Adrenal gland (tissue), 9 donors: ENCODE measurements at regions not wholly inside any gene's neighbourhood (a gene's known extent, or its start where the extent isn't known, plus 50 kb on each side); places are given as distances from the start of the nearest gene placed in this dataset.

Experiments used
- DNase-seq, 7 donors: peaks; one replicate each; pipeline ENCODE4 v3.0.0-alpha.2; 2019 to 2020
- H3K27ac ChIP-seq, 5 donors: fragments of 200-600 bp; sonication (generic) in 4 of 5; 1 replicate in 3 of 5; 2 replicates in 2 of 5; pipeline versions ENCODE4 v1.5.1 to v1.8.0; 2016 to 2020; ENCODE audit warnings: mild to moderate bottlenecking in 1 of 5
- H3K27me3 ChIP-seq: fragments of 200-600 bp; 2 replicates; pipeline ENCODE4 v1.8.0; 2021
- H3K36me3 ChIP-seq, 2 donors: fragments of 200-600 bp; replicated peaks in 1 of 2; 1 replicate in 1 of 2; 2 replicates in 1 of 2; pipeline versions ENCODE4 v1.5.1 to v1.8.0; 2018 to 2022
- H3K4me1 ChIP-seq, 2 donors: fragments of 200-600 bp; replicated peaks in 1 of 2; 1 replicate in 1 of 2; 2 replicates in 1 of 2; pipeline versions ENCODE4 v1.5.1 to v1.8.0; 2018 to 2021
- H3K4me3 ChIP-seq, 4 donors: fragments of 200-600 bp; sonication (generic) in 3 of 4; one replicate each; pipeline ENCODE4 v1.5.1; 2016 to 2018
- H3K9me3 ChIP-seq, 3 donors: fragments of 200-600 bp; sonication (generic) in 1 of 3; replicated peaks in 1 of 3; 1 replicate in 2 of 3; 2 replicates in 1 of 3; pipeline versions ENCODE4 v1.5.1 to v1.8.0; 2016 to 2021
- POLR2A ChIP-seq, 2 donors: fragments of 450-650 bp; IDR thresholded peaks; one replicate each; pipeline ENCODE4 v1.6.1; 2017; ENCODE audit warnings: antibody characterized with exemption in 2 of 2, mild to moderate bottlenecking in 2 of 2, moderate library complexity in 1 of 2
- WGBS, 4 donors: extraction: QIAGEN DNeasy Blood & Tissue Kit in 2 of 4; methylation state at CpG; one replicate each; pipeline versions ENCODE4 v1.1.5 to v1.1.7; 2013 to 2017; 5-methylcytosine and 5-hydroxymethylcytosine counted together
- intact Hi-C, 2 donors: fragments of 100-400 bp; cut with DNase I; formaldehyde crosslinking; loops; one replicate each; pipeline versions ENCODE4 v1.14.1 to v1.15.0; 2022 to 2023
- TF ChIP-seq, protein P1 (sequence below), 6 experiments: fragments of 450-650 bp in 4 of 6; fragments of 200-600 bp in 2 of 6; sonication (generic) in 1 of 6; IDR thresholded peaks; 1 replicate in 5 of 6; 2 replicates in 1 of 6; pipeline versions ENCODE4 v1.5.1 to v1.8.0; 2016 to 2021; ENCODE audit warnings: antibody characterized with exemption in 6 of 6, mild to moderate bottlenecking in 2 of 6, moderate library complexity in 1 of 6
- donor health status: healthy with polysubstance abuse.
- donor health status: Bipolar disorder and iron deficiency.
- donor health status: DM: yes; HTN: yes; CAD: no.
- donor health status: DM: no; HTN: no; CAD: no.
- donor health status: DM: no; HTN: no; CAD: no.

DNA sequence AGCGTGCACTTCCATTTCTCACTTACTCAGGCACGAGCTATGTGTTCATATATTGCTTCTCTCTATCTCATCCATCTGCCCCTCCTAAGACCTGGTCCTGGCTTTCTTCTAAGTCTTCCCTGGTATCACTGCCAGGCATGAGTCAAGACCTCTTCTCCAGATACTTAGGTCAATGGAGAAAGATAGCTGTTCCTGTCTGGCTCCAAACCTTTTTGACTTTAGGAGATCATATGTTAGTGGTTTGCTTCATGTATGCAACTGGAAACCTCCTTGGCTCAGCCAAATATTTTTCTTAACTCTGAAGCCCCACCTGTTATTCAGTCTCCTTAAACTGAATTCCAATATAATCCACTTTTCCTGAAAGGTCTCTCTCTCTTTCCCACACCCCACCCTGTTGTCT, 211.6 kb upstream of the PTBP2 start:
- H3K27ac ChIP-seq: no peak overlapping the region
- intact Hi-C loops: no loop called here
- DNase-seq: no peak
- no peaks in the 10 kb centered on the region for H3K4me1 ChIP-seq
- H3K4me3 ChIP-seq: no peak overlapping the region
- no peaks in the 10 kb centered on the region for H3K27me3 ChIP-seq
- H3K9me3 ChIP-seq: no peaks in the 10 kb centered on the region
- no peaks in the 10 kb centered on the region for H3K36me3 ChIP-seq
- TF ChIP-seq, protein P1, sequence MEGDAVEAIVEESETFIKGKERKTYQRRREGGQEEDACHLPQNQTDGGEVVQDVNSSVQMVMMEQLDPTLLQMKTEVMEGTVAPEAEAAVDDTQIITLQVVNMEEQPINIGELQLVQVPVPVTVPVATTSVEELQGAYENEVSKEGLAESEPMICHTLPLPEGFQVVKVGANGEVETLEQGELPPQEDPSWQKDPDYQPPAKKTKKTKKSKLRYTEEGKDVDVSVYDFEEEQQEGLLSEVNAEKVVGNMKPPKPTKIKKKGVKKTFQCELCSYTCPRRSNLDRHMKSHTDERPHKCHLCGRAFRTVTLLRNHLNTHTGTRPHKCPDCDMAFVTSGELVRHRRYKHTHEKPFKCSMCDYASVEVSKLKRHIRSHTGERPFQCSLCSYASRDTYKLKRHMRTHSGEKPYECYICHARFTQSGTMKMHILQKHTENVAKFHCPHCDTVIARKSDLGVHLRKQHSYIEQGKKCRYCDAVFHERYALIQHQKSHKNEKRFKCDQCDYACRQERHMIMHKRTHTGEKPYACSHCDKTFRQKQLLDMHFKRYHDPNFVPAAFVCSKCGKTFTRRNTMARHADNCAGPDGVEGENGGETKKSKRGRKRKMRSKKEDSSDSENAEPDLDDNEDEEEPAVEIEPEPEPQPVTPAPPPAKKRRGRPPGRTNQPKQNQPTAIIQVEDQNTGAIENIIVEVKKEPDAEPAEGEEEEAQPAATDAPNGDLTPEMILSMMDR (IDR thresholded peaks at IDR 0.05): no peak
- TF ChIP-seq POLR2A (IDR thresholded peaks at IDR 0.05): no peak
- 86 to 91% (median 89%) methylated on average over 2 of the region's 2 CpGs for WGBS, 4 donors

DNA sequence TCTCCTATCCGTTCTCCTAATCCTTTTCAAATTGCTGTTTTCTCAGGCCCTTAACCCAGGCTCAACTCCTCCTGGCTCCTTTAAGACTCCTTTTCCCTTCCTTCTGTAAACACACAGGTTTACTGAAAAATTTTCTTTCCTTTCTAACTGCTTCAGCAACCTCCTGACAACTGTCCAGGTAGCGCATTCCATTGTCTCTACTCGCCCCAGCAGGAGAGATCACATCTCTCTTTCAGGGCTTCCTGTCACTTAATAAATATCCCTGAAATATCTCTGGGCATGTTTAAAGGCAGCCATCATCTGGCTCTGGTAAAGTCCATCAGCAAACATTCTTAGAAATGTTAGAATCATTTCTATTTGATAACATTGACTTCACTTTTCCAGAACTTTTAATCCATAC, 211.2 kb upstream of the PTBP2 start:
- H3K9me3 ChIP-seq: no peaks in the 10 kb centered on the region
- H3K27ac ChIP-seq: no peak overlapping the region
- TF ChIP-seq, protein P1 (IDR thresholded peaks at IDR 0.05): no peak
- no peak for TF ChIP-seq POLR2A (IDR thresholded peaks at IDR 0.05)
- DNase-seq: no peak
- no peaks in the 10 kb centered on the region for H3K36me3 ChIP-seq
- 75 to 87% (median 79%) methylated on average over 3 of the region's 3 CpGs for WGBS, 4 donors
- no peak overlapping the region for H3K4me3 ChIP-seq
- H3K4me1 ChIP-seq: no peaks in the 10 kb centered on the region
- H3K27me3 ChIP-seq: no peaks in the 10 kb centered on the region
- intact Hi-C loops: no loop called here

DNA sequence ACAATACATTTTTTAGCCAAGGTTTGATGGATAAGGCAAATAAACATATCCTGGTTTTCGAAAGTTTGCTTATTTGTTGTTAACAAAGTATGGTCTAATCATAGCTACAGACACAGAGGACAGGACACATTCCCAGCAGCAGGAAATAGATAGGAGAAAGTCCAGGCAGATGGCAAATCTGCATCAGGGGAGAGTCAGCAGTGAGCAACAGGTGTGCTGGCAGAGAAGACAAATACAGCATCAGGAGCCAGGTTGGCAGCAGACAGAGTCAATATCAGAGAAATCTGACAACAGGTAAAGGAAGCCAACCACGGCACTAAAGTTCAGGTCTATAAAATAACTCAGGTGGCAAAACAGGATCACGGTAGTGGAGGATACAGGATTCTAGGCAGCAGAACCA, 210.7 kb upstream of the PTBP2 start:
- H3K27ac ChIP-seq: no peak overlapping the region
- H3K4me1 ChIP-seq: no peaks in the 10 kb centered on the region
- H3K9me3 ChIP-seq: no peaks in the 10 kb centered on the region
- no peak for DNase-seq
- no peaks in the 10 kb centered on the region for H3K27me3 ChIP-seq
- TF ChIP-seq POLR2A (IDR thresholded peaks at IDR 0.05): no peak
- TF ChIP-seq, protein P1 (IDR thresholded peaks at IDR 0.05): no peak
- WGBS, 4 donors: 85 to 88% (median 88%) methylated on average over 3 of the region's 3 CpGs
- H3K36me3 ChIP-seq: no peaks in the 10 kb centered on the region
- intact Hi-C loops: no loop called here
- no peak overlapping the region for H3K4me3 ChIP-seq

DNA sequence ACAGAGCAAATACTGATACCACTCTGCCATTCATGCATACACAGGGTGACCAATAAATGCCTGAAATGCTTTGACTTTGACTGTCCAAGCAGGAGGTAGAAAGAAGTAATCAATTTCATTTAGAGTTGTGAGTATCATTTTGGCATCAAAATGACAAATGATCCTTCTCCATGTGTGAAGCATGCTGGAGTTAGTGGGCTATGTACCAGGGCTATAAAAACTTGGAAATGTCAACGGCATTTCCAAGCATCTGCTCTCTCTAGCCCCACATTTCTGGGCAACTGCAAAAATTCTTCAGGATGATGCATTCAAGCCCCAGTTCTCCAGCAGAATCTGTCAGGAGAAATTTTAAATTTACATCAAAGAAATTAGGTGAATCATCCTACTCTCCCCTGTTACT, 208.4 kb upstream of the PTBP2 start:
- intact Hi-C loops: no loop called here
- 62 to 83% (median 68%) methylated on average over 1 of the region's 1 CpG for WGBS, 4 donors
- no peaks in the 10 kb centered on the region for H3K27me3 ChIP-seq
- no peaks in the 10 kb centered on the region for H3K4me1 ChIP-seq
- no peak overlapping the region for H3K27ac ChIP-seq
- no peaks in the 10 kb centered on the region for H3K9me3 ChIP-seq
- no peaks in the 10 kb centered on the region for H3K36me3 ChIP-seq
- DNase-seq: no peak
- no peak for TF ChIP-seq POLR2A (IDR thresholded peaks at IDR 0.05)
- TF ChIP-seq, protein P1 (IDR thresholded peaks at IDR 0.05): no peak
- no peak overlapping the region for H3K4me3 ChIP-seq
